Stimulated activated naive CD4-positive, alpha-beta T cell treated with Interleukin-2 at 50 U/mL for 16 hours (primary cell): ENCODE measurements at regions not wholly inside any gene's neighbourhood (a gene's known extent, or its start where the extent isn't known, plus 50 kb on each side); places are given as distances from the start of the nearest gene placed in this dataset.

ENCODE experiments used
- DNase-seq: peaks from one replicate; lab custom pipeline; 2025; lab: John Stamatoyannopoulos, UW

DNA sequence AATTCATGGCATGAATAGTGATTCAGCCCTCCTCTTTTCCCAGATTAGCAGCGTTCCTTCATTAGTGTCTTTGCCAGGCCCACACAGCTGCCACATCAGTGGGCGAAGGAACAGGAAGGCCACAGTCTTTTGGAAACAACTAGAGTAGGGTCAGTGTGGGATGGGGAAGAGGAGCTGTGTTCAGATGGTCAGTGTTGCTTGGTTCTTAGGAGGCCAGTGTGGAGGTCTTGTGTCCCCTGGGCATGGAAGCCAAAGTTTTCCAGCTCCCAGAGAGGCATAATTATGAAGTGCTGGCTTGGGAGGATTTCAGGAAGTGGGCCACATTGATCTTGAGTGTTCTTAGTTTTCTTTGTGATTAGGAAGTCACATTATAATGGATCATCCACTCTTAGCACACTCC is 269.6 kb downstream of the PSAT1 start:
- DNase-seq: no peak

GRCh38 chr9:78566948-78567675 is 270.2 kb downstream of the PSAT1 start:
- no peak for DNase-seq

- no peak for DNase-seq
Measured at GRCh38 chr9:78567693-78568092, 270.8 kb downstream of the PSAT1 start.

- DNase-seq: no peak
Measured at GRCh38 chr9:78568774-78569173, 271.8 kb downstream of the PSAT1 start.

DNA sequence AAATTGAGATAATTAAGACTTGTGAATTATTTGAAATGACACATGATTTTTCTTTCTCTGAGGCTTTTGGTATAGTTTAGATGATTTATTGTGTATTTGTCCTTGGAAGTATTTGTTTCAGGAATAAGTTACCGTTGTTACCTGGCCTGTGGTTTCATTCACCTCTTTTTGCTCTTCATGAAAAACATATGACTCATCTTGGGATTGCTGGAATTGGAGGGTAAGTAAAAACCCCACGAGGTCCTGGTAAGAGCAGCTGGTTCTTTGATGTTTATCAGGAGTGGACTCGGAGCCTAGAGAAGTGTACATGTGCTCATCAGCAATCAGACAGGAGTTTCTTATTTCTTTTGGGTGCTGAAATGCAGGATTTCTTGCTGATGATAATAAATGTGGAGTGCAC is 275.3 kb downstream of the PSAT1 start:
- no peak for DNase-seq

DNA sequence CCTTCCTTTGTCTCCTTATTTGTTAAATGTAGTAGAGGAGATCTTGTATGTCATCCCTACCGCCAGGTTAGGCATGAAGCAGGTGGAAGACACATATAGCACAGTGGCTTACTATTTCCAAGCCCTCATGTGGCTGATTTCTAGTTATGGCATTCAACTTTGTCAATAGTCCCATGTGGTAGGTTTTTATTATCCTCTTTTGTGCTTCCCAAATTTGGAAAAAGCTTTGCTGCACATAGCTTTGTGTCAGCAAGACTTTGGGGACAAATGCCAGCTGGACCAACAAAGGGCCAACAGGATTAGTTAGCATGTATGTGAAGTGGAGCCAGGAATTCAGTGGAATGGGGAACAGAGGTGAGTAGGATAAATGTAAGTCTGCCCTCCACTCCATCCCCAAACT is 276.3 kb downstream of the PSAT1 start:
- DNase-seq: no peak

DNA sequence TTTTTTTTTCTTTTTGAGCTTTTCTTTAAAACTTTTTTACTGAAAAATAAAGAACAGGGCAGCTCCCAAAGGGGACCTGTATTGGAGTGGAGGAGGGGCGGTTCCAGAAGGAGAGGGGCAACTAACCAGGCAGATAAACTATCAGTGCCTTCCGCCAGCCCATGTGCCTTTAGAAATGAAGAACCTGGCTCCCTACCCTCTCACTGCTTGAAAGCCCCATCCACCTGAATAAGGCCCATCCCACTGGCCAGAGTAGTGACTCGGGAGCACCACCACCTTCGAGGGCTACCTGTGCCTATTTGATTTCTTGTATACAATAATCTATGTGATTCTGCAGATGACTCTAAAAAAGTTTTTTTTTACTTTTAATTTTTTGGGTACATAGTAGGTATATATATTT is 276.7 kb downstream of the PSAT1 start:
- no peak for DNase-seq

DNA sequence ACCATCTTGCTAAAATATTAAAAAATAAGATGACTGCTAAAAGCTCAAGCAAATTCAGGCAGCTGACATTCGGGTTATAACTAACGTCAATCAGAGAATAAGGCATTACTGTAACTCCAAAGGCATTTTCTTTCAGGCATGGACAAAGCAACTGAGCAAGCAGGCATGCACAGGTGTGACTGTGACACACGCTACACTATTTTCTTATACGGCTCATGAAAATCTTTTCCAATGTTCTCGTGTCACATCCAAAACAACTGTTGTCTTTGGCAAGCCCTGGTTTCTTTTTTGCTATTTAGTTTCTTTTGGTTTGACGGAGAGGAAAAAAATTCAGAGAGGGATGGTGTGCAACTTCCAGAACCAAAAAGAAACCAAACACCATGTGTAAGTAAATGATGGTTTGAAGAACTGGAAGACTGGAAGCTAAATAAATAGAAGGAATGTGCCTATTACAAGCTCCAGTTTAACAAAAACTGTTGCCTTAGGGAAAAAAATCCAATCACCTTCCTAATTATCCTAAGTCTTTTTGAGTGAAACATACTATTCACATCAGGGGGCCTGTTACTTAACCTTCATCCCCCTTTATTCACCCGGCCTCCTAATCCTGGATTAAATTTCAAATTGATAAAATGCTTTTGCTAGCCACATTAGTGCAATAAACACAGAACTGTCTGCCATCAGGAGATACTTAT is 277.6 kb downstream of the PSAT1 start:
- no peak for DNase-seq

DNA sequence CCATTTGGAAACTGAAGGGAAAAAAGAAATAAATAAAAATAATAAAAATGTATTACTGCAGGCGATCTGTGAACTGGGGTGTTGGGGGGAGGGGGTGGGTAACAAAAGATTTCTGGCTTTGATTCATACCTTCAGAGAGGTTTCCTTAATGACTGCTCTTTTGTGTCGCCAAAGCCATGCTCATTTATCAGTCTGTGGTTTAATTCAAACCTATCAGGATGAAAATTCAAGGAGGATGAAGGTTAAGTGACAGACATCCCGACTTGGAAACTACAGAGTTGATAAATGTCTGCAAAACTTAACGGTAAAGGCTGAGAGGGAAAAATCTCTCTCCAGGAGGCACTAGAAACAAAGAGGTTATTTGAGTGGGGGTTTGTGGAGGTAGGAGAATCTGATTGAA is 278.2 kb downstream of the PSAT1 start:
- no peak for DNase-seq

DNA sequence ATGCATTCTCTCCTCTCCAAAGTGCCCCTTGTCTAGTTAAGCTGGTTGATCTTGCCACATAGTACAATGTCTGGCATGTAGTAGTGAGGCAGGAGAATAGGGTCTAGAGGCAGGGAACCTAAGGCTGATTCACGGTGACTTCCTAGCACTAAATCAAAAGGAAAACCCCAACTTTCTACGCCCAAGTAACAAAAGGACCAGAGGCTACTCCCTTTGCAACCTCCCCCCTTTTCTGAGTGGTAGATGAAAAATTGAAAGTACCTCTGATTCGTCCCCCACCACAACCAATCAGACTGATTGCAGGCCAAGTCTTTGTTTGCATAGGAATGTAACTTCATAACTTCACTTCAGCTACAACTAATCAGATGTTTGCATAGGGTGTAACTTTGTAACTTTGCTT is 278.8 kb downstream of the PSAT1 start:
- DNase-seq: no peak

- DNase-seq: no peak
Measured at GRCh38 chr9:78577156-78577906, 280.4 kb downstream of the PSAT1 start.

GRCh38 chr9:78578072-78578471 is 281.1 kb downstream of the PSAT1 start:
- no peak for DNase-seq

GRCh38 chr9:78582821-78583220 is 285.9 kb downstream of the PSAT1 start:
- DNase-seq: no peak

DNA sequence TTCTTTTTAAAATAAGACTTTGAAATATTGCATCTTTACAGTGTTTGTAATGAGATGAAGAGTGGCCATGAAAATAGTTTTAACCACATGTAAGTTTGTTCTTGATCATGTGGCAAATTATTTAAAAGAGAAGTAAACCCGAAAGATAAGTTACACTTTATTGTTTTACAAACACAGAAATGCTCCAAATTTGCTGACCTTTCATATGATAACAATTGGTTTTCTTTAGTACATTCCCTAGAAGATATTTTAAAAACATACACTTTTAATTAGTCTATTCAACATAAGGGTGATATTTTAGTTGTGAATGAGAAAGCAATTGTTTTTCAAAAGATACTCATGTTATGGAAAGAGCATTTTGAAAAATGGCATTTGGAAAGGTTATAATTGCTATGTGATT is 287.7 kb downstream of the PSAT1 start:
- no peak for DNase-seq

DNA sequence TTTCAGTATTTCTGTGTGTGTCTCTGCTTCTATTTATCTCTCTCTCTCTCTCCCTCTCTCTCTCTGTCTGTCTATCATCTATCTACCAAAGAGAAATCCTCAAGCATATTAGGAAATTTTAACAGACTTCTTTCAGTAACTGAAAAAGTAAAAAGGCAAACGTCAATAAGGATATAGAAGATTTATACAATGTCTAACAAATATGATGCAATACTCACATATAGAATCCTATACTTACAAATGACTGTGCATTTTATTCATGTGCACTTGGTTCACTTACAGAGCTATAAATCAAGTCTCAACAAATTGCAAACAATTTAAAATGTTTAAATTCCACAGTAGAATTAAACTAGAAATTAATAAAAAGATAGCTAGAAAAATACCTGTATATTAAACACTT is 289.0 kb downstream of the PSAT1 start:
- DNase-seq: no peak

DNA sequence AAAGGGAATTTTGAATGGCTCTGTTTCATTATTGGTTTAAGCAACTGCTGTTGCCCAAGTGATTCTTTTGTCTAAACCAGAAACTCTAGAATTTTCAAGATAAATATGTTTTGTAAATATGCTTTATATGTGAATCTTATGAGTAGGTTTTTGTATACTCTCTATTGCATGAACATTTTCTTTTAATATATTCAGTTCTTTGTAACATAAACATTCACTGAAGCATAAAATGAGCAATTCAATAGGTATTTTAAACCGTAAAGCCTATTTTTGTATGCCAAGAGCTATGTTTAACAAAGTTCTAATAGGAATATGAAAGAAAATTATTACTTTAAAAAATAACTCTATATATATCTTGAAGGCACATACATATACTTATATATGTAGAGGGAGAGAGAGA is 293.1 kb downstream of the PSAT1 start:
- DNase-seq: no peak

DNA sequence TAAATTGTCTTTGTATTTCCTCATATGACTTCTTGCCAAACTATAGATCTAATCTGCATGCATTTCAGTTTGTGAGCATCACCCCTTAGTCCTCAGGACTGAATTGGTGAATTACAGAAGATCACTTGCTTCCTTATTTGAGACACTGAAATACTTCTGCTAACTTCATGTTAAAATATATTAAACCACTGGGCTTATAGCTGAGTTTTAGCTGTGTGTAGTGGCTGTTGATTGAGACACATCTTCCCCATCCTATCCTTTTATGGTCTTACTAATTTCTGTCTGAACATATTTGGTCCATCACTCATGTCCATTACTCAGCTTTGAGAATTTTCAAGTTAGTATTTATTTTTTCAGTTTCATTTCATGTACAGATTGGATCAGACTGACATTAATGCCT is 295.9 kb downstream of the PSAT1 start:
- DNase-seq: no peak

- DNase-seq: no peak
Measured at GRCh38 chr9:78595200-78595945, 298.4 kb downstream of the PSAT1 start.

DNA sequence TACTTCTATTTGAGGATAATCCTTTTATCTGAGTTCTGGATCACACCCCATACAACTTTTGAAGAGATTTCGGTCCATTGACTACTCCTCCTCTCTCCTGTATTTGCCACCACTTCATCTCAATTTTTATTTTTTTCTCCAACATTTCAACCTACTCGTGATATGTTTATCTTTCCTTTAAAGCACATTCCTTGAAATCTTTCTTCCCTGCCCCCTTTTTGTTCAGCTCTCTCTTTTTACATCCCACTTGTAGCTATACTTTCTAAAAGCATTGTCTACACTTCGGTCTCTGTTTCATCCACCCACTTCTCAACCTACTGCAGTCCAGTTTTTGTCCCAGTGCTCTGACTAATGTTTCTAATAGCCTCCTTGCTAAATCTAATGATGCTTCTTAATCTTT is 299.4 kb downstream of the PSAT1 start:
- DNase-seq: no peak

DNA sequence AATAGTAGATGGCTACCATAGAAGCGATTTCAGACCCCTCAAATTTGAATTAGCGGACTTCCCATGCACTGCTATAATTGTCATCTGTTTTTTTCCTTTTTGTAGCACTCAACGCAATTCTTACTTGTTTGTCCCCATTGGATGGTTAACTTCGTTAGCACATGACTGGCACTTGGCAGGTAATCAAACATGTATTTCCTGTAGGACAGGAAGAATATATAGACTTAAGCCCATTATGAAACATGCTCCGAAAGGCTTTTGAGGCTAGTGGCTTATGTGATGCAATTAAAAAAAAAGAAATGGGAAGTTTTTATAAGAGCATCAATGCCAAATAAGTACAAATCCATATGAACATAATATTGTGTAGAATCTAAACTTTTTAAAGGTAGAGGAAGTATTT is 301.2 kb downstream of the PSAT1 start:
- DNase-seq: no peak

DNA sequence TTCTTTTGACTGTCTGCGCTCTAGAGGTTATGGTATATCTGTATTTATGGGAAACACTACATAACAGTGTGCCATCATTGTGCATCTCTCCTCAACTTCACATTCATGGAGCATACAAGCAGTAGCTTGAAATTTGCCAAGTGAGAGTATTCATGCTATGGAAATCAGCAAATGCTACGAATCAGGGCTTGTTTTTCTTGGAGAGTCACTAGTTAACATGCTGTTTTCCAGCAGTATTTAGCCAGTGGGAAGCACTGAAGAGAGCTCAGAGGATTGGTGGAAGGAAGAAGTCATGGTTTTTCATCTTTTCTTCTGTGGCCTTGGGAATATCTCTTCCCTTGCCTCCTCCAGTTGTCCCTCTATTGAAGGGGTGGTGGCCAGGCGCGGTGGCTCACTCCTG is 303.0 kb downstream of the PSAT1 start:
- DNase-seq: no peak

GRCh38 chr9:78601957-78602565 is 305.1 kb downstream of the PSAT1 start:
- no peak for DNase-seq
